ENCODE measurements at regions not wholly inside any gene's neighbourhood (a gene's known extent, or its start where the extent isn't known, plus 50 kb on each side); places are given as distances from the start of the nearest gene placed in this dataset.

DNA sequence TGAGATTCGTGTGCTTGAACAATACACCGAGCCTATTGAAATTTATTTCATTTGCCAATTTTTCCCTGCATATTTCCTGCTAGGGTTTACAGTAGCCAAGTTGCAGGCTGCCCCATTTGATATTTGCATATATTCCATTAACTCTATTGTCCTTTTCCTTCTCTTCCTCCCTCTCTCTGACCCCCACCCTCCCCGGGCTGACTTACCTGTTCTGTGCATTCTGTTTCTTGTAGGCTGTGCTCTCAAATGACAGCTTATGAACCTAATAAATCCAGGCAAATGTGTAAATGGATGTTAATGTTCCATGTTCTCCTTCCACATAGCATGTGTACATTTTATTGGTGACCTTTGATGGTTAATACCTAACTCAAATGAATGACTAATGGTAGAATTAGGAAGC, 1169.2 kb upstream of the WWC1 start:
- no peak for DNase-seq (ENCODE audit: low read depth in 1 of 2, low spot score in 1 of 2)

GRCh38 chr5:167123126-167123525, 1168.3 kb upstream of the WWC1 start:
- DNase-seq (ENCODE audit: low read depth in 1 of 2, low spot score in 1 of 2) = no peak

- DNase-seq (ENCODE audit: low read depth in 1 of 2, low spot score in 1 of 2) = no peak
These were observed 1162.9 kb upstream of the WWC1 start for GRCh38 chr5:167128581-167128980.

DNA sequence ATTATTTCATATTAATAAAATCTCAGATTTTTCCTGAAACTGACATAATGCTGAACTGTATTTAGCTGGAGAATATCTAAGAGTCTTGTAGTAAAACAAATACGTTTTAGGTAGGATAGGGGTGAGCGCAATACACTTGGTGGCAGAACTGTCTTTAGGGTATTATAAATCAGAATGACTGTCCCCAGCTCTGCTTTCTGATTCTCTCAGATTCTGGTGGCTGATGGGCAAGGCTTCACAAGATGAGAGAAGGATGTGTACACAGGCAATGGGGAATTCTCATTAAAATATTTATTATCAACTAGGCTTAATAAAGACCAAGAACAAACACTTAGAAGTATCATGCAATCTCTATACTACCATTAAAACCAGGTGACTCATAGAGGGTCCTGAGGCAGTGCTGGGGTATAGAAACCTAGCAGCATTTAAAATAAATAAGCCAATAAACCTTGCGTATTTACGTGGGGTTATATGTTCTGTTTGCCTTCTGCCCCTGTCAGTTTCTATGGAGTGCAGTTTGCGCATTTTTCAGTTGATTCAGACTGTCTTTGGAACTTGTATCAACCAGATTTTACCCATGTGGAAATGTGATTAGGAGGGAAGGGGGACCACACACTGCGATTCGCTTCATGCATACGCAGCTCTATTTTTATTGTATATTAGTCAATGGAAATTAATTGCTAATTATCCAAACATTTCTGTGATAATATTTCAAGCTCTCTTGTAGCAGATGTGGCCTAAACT, 1150.7 kb upstream of the WWC1 start:
- DNase-seq (ENCODE audit: low read depth in 1 of 2, low spot score in 1 of 2) = no peak

GRCh38 chr5:167143716-167144115, 1147.7 kb upstream of the WWC1 start:
- DNase-seq (ENCODE audit: low read depth in 1 of 2, low spot score in 1 of 2) = no peak

GRCh38 chr5:167145841-167146240, 1145.6 kb upstream of the WWC1 start:
- no peak for DNase-seq (ENCODE audit: low read depth in 1 of 2, low spot score in 1 of 2)

DNA sequence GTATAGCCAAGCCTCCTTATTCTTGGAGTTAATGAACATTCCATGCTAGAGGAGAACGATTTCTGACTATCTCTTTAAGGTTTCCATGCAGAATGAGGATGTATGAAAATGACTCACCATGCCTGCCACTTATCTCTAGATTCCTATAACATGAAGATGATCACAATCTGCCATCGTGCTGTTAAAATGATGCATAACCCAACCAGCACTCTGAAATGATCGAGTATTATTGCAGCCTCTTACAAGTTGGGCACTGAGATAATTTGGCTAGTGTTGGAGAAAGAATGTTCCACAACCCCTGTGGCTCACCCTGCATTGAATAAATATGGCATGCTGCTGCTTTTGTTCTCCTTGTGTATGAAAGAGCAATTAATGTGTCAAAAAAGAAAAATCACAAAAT, 1143.6 kb upstream of the WWC1 start:
- DNase-seq (ENCODE audit: low read depth in 1 of 2, low spot score in 1 of 2) = no peak

GRCh38 chr5:167150661-167151060, 1140.8 kb upstream of the WWC1 start:
- no peak for DNase-seq (ENCODE audit: low read depth in 1 of 2, low spot score in 1 of 2)

- no peak for DNase-seq (ENCODE audit: low read depth in 1 of 2, low spot score in 1 of 2)
These were observed 1138.9 kb upstream of the WWC1 start for GRCh38 chr5:167152561-167152960.

DNA sequence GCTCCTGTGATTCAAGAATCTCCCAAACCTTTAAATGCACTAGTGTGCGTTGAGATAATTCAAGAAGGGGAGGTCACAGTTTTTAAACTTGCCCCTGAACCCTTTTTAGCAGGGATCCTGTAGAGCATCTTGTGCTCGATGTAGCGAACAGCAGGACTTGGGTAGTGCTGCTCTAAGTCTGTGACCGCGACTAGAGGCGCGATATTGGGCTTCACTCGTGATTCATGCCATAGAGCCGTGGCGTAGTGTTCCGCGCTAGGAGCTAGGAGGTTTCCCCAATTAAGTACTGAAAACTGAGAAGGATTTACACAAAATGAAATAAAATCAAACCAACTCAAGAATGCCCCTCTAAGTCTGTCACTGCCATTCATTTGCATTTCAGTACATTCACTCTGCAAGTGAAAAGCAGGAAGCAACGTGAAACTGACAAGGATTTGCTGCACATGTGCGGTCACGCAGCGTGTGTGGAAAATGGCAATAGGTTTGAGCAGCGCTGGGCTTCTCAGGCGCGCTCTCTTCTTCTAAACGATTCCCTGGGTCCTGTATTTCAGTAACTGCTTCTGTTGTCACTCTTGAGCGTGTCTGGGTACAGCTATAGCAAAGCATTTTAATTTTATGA, 1135.9 kb upstream of the WWC1 start:
- no peak for DNase-seq (ENCODE audit: low read depth in 1 of 2, low spot score in 1 of 2)

- no peak for DNase-seq (ENCODE audit: low read depth in 1 of 2, low spot score in 1 of 2)
These were observed 1135.0 kb upstream of the WWC1 start for GRCh38 chr5:167156446-167156845.

GRCh38 chr5:167158588-167158987, 1132.9 kb upstream of the WWC1 start:
- DNase-seq (ENCODE audit: low read depth in 1 of 2, low spot score in 1 of 2) = no peak

DNA sequence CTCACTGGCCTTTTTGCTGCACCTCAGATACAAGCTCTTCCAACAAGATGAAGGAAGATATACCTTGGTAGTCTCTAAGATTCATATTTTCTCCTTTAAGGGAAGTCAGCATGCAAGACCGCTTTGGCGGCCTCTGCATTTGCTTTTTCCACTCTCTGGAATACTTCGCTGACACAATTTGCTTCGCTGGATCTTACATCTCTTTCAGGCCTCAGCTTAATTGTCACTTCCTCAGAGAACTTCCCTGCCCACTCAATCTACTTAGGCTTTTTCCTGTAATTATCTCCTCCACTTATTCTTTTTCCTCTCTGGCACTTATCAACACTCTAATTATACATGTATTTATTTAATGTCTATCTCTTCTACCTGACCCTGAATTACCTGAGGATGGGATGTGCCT, 1131.1 kb upstream of the WWC1 start:
- DNase-seq (ENCODE audit: low read depth in 1 of 2, low spot score in 1 of 2) = no peak

DNA sequence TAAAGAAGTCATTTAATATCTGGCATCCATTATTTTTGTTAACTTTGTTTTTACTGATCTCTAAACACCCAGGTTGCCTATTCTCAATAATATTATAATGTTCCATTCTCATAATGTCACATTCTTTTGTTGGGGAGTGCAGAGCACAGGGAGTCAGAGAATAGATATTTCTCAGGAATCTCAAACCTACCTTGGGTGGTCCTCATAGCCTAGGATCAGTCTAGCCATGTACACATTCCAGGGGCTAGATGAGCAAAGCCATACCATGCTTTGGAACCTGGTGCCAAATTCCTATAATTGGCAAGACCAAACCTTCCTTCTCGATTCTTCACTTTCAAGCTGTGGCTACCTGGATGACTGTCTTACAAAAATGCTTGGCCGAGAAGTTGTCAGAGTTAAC, 1124.7 kb upstream of the WWC1 start:
- no peak for DNase-seq (ENCODE audit: low read depth in 1 of 2, low spot score in 1 of 2)

DNA sequence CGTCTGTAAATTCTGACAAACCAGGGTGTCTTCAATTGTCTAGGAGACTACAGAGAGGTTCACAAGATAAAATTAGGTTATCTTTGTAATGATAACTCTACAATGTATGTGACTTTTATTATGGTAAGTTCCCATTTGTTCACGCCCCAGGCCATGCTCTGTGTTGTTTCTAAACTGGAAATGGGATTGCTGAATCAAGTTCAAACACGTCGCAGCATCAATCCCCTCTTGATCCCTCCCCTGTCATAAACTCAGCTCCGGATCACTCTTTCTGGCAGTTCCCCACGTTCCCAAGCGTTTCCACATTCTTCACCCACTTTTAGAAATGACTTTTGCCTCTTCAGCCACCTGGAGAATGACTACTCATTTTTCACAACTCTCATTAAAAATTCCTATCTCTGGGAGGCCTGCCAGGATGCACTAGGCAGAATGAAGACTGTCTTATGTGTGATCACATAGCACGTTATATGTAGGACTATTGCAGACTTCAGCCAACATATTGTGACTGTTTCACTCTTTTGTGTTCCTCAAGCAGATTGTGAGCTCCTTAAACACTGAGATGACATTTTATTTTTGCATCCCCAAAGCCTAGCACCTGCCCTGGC, 1124.2 kb upstream of the WWC1 start:
- DNase-seq (ENCODE audit: low read depth in 1 of 2, low spot score in 1 of 2) = no peak

- no peak for DNase-seq (ENCODE audit: low read depth in 1 of 2, low spot score in 1 of 2)
These were observed 1122.5 kb upstream of the WWC1 start for GRCh38 chr5:167168971-167169370.

DNA sequence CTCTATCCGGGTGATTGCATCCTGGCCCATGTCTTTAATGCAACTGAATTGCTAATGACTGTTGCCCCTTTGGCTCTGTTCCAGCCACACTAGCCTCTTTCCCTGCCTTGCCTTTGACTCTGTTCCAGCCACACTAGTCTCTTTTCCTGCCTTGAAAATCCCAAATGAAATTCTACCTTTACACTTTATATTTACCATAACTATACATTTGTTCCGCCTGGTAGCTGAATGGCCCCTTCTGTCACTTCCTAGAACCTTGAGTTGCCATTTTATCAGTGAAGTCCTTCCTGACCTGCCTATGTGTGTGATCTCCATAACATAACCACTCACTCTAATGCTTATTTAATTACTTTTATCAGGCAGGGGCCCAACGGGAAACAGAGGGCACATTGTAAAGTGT, 1120.4 kb upstream of the WWC1 start:
- no peak for DNase-seq (ENCODE audit: low read depth in 1 of 2, low spot score in 1 of 2)

DNA sequence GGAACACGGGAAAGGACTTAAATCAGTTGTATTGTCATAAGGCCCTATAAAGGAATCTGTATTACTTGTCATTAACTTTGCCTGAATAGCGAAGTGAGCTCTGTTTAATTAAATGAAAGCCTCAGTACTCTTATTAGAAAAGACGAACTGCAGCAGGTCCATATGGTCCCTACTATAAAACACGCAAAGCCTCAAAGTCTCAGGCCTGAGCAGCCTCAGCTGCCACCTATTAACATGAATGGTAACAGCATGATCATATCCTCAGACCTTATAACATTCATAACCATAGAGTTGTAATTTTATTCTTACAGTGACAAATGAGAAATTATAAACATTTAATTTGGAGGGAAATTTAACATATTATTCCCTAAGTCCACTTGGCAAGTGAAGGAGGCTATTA, 1113.7 kb upstream of the WWC1 start:
- no peak for DNase-seq (ENCODE audit: low read depth in 1 of 2, low spot score in 1 of 2)

DNA sequence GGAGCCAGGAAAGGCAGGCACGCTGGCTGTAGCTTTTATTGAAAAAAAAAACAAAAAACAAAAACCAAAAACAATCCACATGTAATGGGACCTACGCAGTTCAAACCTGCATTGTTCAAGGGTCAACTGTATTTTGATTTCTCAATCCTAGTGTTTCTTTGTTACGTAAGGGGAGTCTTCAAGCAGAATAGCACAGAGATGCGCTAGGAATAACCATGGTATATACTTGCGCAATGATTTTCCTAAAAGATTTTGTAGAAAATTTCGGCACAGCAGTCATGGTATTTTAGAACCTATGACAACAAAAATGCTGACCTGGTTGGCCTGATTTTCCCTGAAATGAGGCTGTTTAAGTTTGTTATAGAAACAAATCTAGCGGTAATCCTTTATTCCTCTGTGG, 1110.5 kb upstream of the WWC1 start:
- DNase-seq (ENCODE audit: low read depth in 1 of 2, low spot score in 1 of 2) = no peak

DNA sequence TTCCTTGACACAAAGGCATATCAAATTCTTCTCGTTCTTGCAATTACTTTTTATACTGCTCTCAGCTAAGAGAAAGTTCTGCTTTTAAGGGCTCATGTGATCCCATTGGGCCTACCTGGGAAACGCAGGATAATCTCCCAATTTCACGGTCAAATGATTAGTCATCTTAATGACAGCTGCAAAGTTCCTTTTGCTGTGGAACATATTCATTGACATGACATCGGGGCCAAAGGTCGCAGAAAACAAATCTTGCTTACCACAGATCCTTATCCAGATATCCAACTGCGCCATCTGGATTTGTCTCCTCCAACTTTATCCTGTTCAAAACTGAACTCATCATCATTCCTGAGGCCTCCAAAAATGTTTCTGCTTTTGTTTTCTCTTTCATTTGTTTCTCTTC, 1085.6 kb upstream of the WWC1 start:
- no peak for DNase-seq (ENCODE audit: low read depth in 1 of 2, low spot score in 1 of 2)

- no peak for DNase-seq (ENCODE audit: low read depth in 1 of 2, low spot score in 1 of 2)
These were observed 1084.4 kb upstream of the WWC1 start for GRCh38 chr5:167207081-167207480.

DNA sequence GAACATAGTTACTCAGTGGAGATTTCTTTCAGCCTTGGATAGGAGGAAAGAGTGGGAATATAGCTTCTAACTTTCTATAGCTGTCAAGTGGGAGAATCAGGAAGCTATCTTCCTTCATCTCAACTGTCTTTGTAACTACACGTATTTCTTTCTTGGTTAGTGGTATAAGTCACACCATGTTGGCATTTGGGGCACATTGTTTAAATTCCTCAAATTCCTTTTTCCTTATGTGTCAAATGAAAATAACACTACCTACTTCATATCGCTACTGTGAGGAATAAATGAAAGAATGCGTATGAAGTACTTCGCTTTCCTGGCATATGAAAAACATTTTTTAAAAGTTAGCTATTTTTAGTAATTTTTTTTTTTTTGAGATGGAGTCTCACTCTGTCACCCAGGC, 1082.5 kb upstream of the WWC1 start:
- no peak for DNase-seq (ENCODE audit: low read depth in 1 of 2, low spot score in 1 of 2)
